ENCODE measurements at regions not wholly inside any gene's neighbourhood (a gene's known extent, or its start where the extent isn't known, plus 50 kb on each side); places are given as distances from the start of the nearest gene placed in this dataset.

GRCh38 chr4:18844726-18845125, 823.2 kb upstream of the LCORL start:
- no peak overlapping the region for H2AFZ ChIP-seq (ENCODE audit: control insufficient read depth, low read depth, low read length)
- H3K27me3 ChIP-seq (replicated peaks in 1 of 2; ENCODE audit: control insufficient read depth in 2 of 2, insufficient read depth in 2 of 2, low read length in 1 of 2) = no peaks in the 10 kb centered on the region
- intact Hi-C loops (cut with micrococcal nuclease; ENCODE audit: unreplicated experiment) = no loop called here
- H3K79me2 ChIP-seq (ENCODE audit: control insufficient read depth, insufficient read depth, low read length) = no peaks in the 10 kb centered on the region
- H3K9me3 ChIP-seq (replicated peaks; ENCODE audit: control insufficient read depth, insufficient read depth, low read length) = 0 out of 3 replicates have a peak, but pooled peaks cover 2% of the 10 kb centered on the region
- no peak overlapping the region for H3K27ac ChIP-seq (ENCODE audit: control insufficient read depth, insufficient read depth)
- ChIA-PET SMC1A (ENCODE audit: uncharacterized antibody, unreplicated experiment) (no interaction called here), RAD21 (ENCODE audit: unreplicated experiment) (no interaction called here), POLR2A (no interaction called here), CTCF (no interaction called here)
- in situ Hi-C loops (cut with MboI) = no loop called here
- DNase-seq (ENCODE audit: low read depth, low spot score) (no peak), FAIRE-seq (no peak), ATAC-seq (no peak)
- WGBS (ENCODE audit: insufficient coverage, insufficient replicate concordance, low lambda C conversion rate, missing lambda C conversion rate) = 4% methylated on average over 1 of the region's 1 CpG
- TF ChIP-seq NBN (IDR thresholded peaks at IDR 0.05) (no peak), USF1 (IDR thresholded peaks at IDR 0.05; ENCODE audit: borderline replicate concordance, extremely low read length, insufficient read depth, low read depth, low read length) (no peak), HDAC6 (IDR thresholded peaks at IDR 0.05; ENCODE audit: unreplicated experiment) (no peak), EGR1 (IDR thresholded peaks at IDR 0.05; ENCODE audit: borderline replicate concordance in 1 of 2, low read depth in 2 of 2, low read length in 2 of 2) (no peak), TCF7 (IDR thresholded peaks at IDR 0.05; ENCODE audit: borderline replicate concordance) (no peak), KLF5 (IDR thresholded peaks at IDR 0.05; ENCODE audit: partially characterized antibody) (no peak), E2F4 (IDR thresholded peaks at IDR 0.05; ENCODE audit: low read depth, low read length) (no peak), MLLT1 (IDR thresholded peaks at IDR 0.05) (no peak), BRCA1 (IDR thresholded peaks at IDR 0.05; ENCODE audit: low read depth, low read length) (no peak), YBX1 (IDR thresholded peaks at IDR 0.05) (no peak), ATF7 (IDR thresholded peaks at IDR 0.05; ENCODE audit: low read depth) (no peak)
- no peak overlapping the region for H3K4me2 ChIP-seq (ENCODE audit: control insufficient read depth, insufficient read depth)
- H3K9ac ChIP-seq (ENCODE audit: control insufficient read depth, insufficient read depth, low read length) = no peak overlapping the region
- no peak overlapping the region for H3K4me3 ChIP-seq
- no TSS peak for BruUV-seq (replicated peaks)
- no peaks in the 10 kb centered on the region for H4K20me1 ChIP-seq (ENCODE audit: control insufficient read depth, insufficient read depth)
- H3K4me1 ChIP-seq (ENCODE audit: control insufficient read depth, insufficient read depth, low read length) = no peaks in the 10 kb centered on the region
- no peaks in the 10 kb centered on the region for H3K36me3 ChIP-seq (ENCODE audit: control insufficient read depth in 2 of 2, insufficient read depth in 2 of 2, low read length in 1 of 2)

Measured in GM12878 (cell line).